Transverse colon (tissue), 4 donors: ENCODE measurements at regions not wholly inside any gene's neighbourhood (a gene's known extent, or its start where the extent isn't known, plus 50 kb on each side); places are given as distances from the start of the nearest gene placed in this dataset.

ENCODE experiments used
- CTCF ChIP-seq, 5 experiments: fragments of 200-600 bp in 3 of 5; fragments of 450-650 bp in 2 of 5; sonication (generic) in 3 of 5; IDR thresholded peaks; 1 replicate in 2 of 5; 2 replicates in 3 of 5; pipeline ENCODE4 v1.5.1; 2016 to 2017; ENCODE audit warnings: antibody characterized with exemption in 5 of 5, inconsistent platforms in 3 of 5, mild to moderate bottlenecking in 2 of 5, moderate library complexity in 1 of 5
- EP300 ChIP-seq: sonication (generic); formaldehyde crosslinking; IDR thresholded peaks from one replicate; pipeline ENCODE4 v1.6.1; 2017; ENCODE audit warnings: antibody characterized with exemption, low read depth
- POLR2AphosphoS5 ChIP-seq, 3 donors: sonication (generic); formaldehyde crosslinking; IDR thresholded peaks; one replicate each; pipeline ENCODE4 v1.6.1; 2016; ENCODE audit warnings: antibody characterized with exemption in 3 of 3

GRCh38 chr11:71323876-71324526, 71.6 kb upstream of the SHANK2 start:
- TF ChIP-seq CTCF (IDR thresholded peaks at IDR 0.05) (no peak), EP300 (no peak), POLR2AphosphoS5 (IDR thresholded peaks at IDR 0.05) (no peak)
